Thoracic aorta (tissue), 2 donors: ENCODE measurements at regions not wholly inside any gene's neighbourhood (a gene's known extent, or its start where the extent isn't known, plus 50 kb on each side); places are given as distances from the start of the nearest gene placed in this dataset.
"Not testable (repeated sequence)": the region's sequence is repeated elsewhere in the genome, so short reads cannot be mapped to it uniquely, and the experiment has no call there.

Source experiments
- ATAC-seq: fragments of 150-250 bp; one replicate; pipeline ENCODE4 v1.8.0; 2017; ENCODE audit warnings: low read depth; ENCODE audit not compliant: insufficient number of reproducible peaks, low FRiP score
- DNase-seq: peaks from one replicate; pipeline ENCODE4 v3.0.0-alpha.2; 2020; ENCODE audit warnings: low spot score
- H3K27ac ChIP-seq, 2 donors: fragments of 200-600 bp; sonication (generic); 1 replicate in 1 of 2; 2 replicates in 1 of 2; pipeline ENCODE4 v1.5.1; 2016; ENCODE audit warnings: mild to moderate bottlenecking in 2 of 2, moderate library complexity in 2 of 2
- H3K27me3 ChIP-seq: fragments of 200-600 bp; sonication (generic); replicated peaks from 2 replicates; pipeline ENCODE4 v1.6.0; 2016; ENCODE audit warnings: mild to moderate bottlenecking; ENCODE audit not compliant: insufficient read depth
- H3K36me3 ChIP-seq: fragments of 200-600 bp; sonication (generic); one replicate; pipeline ENCODE4 v1.5.1; 2016
- H3K4me1 ChIP-seq, 2 donors: fragments of 200-600 bp; sonication (generic); 1 replicate in 1 of 2; 2 replicates in 1 of 2; pipeline versions ENCODE4 v1.5.1 to v1.6.0; 2016; ENCODE audit warnings: low read depth in 2 of 2, mild to moderate bottlenecking in 1 of 2; ENCODE audit not compliant: control insufficient read depth in 1 of 2
- H3K4me3 ChIP-seq: fragments of 200-600 bp; sonication (generic); 2 replicates; pipeline ENCODE4 v1.5.1; 2016; ENCODE audit warnings: mild to moderate bottlenecking
- H3K9me3 ChIP-seq: fragments of 200-600 bp; sonication (generic); 2 replicates; pipeline ENCODE4 v1.5.1; 2016

- H3K27me3 ChIP-seq, H3K36me3 ChIP-seq, H3K4me1 ChIP-seq, ATAC-seq, DNase-seq, H3K9me3 ChIP-seq, H3K27ac ChIP-seq, H3K4me3 ChIP-seq: not testable (repeated sequence)
These were observed 5469.9 kb upstream of the TPTE start for GRCh38 chr21:5051303-5052018.

GRCh38 chr21:5055027-5055754 is 5466.2 kb upstream of the TPTE start:
- H3K36me3 ChIP-seq, DNase-seq, H3K9me3 ChIP-seq, ATAC-seq, H3K27me3 ChIP-seq, H3K4me1 ChIP-seq, H3K27ac ChIP-seq, H3K4me3 ChIP-seq: not testable (repeated sequence)

GRCh38 chr21:5055996-5056962 is 5465.1 kb upstream of the TPTE start:
- DNase-seq, ATAC-seq, H3K4me1 ChIP-seq, H3K27me3 ChIP-seq, H3K27ac ChIP-seq, H3K36me3 ChIP-seq, H3K9me3 ChIP-seq, H3K4me3 ChIP-seq: not testable (repeated sequence)

GRCh38 chr21:5057077-5057476 is 5464.3 kb upstream of the TPTE start:
- ATAC-seq, H3K27me3 ChIP-seq, H3K9me3 ChIP-seq: not testable (repeated sequence)

GRCh38 chr21:5060364-5061083 is 5460.9 kb upstream of the TPTE start:
- not testable (repeated sequence) for H3K4me3 ChIP-seq, H3K27me3 ChIP-seq, H3K4me1 ChIP-seq, H3K9me3 ChIP-seq, H3K36me3 ChIP-seq, H3K27ac ChIP-seq, DNase-seq, ATAC-seq

More at GRCh38 chr21:5057077-5057476, 5464.3 kb upstream of the TPTE start:
- H3K27ac ChIP-seq, H3K36me3 ChIP-seq, H3K4me1 ChIP-seq, DNase-seq, H3K4me3 ChIP-seq: not testable (repeated sequence)

- not testable (repeated sequence) for H3K27me3 ChIP-seq, H3K27ac ChIP-seq, DNase-seq, H3K36me3 ChIP-seq, H3K4me1 ChIP-seq, H3K4me3 ChIP-seq, H3K9me3 ChIP-seq, ATAC-seq
These were observed 5456.7 kb upstream of the TPTE start for GRCh38 chr21:5064581-5065142.

- not testable (repeated sequence) for DNase-seq
These were observed 5455.9 kb upstream of the TPTE start for GRCh38 chr21:5065240-5066211.

GRCh38 chr21:5066682-5067251 is 5454.6 kb upstream of the TPTE start:
- not testable (repeated sequence) for ATAC-seq, DNase-seq, H3K4me3 ChIP-seq, H3K9me3 ChIP-seq, H3K27me3 ChIP-seq, H3K36me3 ChIP-seq, H3K27ac ChIP-seq, H3K4me1 ChIP-seq

More at GRCh38 chr21:5065240-5066211, 5455.9 kb upstream of the TPTE start:
- H3K36me3 ChIP-seq, H3K27ac ChIP-seq, H3K9me3 ChIP-seq, H3K4me3 ChIP-seq, H3K27me3 ChIP-seq, ATAC-seq, H3K4me1 ChIP-seq: not testable (repeated sequence)

GRCh38 chr21:5067326-5068048 is 5453.9 kb upstream of the TPTE start:
- H3K36me3 ChIP-seq, ATAC-seq, H3K9me3 ChIP-seq, DNase-seq, H3K27ac ChIP-seq, H3K27me3 ChIP-seq, H3K4me1 ChIP-seq, H3K4me3 ChIP-seq: not testable (repeated sequence)

- not testable (repeated sequence) for H3K4me1 ChIP-seq, H3K9me3 ChIP-seq, H3K4me3 ChIP-seq, DNase-seq, H3K27ac ChIP-seq, H3K36me3 ChIP-seq, H3K27me3 ChIP-seq, ATAC-seq
These were observed 5452.7 kb upstream of the TPTE start for GRCh38 chr21:5068649-5069048.
